Activated naive CD4-positive, alpha-beta T cell treated with anti-CD3 and anti-CD28 coated beads, Interleukin-2, amount 50 U/mL, for 16 hours (primary cell): ENCODE measurements at regions not wholly inside any gene's neighbourhood (a gene's known extent, or its start where the extent isn't known, plus 50 kb on each side); places are given as distances from the start of the nearest gene placed in this dataset.
"Not testable (repeated sequence)": the region's sequence is repeated elsewhere in the genome, so short reads cannot be mapped to it uniquely, and the experiment has no call there.

ENCODE experiments used
- DNase-seq: peaks from one replicate; pipeline ENCODE4 v3.0.0-alpha.2; 2020

GRCh38 chr18:70961939-70962338 is 673.1 kb downstream of the SOCS6 start:
- no peak for DNase-seq

GRCh38 chr18:70956554-70956953 is 667.7 kb downstream of the SOCS6 start:
- no peak for DNase-seq

- DNase-seq, result no peak
These were observed 647.3 kb downstream of the SOCS6 start for GRCh38 chr18:70936160-70936559.

GRCh38 chr18:70931942-70932814 is 643.3 kb downstream of the SOCS6 start:
- DNase-seq, result no peak

- DNase-seq, result no peak
These were observed 632.1 kb downstream of the SOCS6 start for GRCh38 chr18:70920840-70921374.

GRCh38 chr18:70907673-70908072 is 618.8 kb downstream of the SOCS6 start:
- no peak for DNase-seq

- DNase-seq, result no peak
These were observed 603.5 kb downstream of the SOCS6 start for GRCh38 chr18:70892381-70892780.

GRCh38 chr18:70870292-70870691 is 581.4 kb downstream of the SOCS6 start:
- DNase-seq, result no peak

GRCh38 chr18:70848329-70848728 is 559.5 kb downstream of the SOCS6 start:
- no peak for DNase-seq

GRCh38 chr18:70840649-70841048 is 551.8 kb downstream of the SOCS6 start:
- DNase-seq, result no peak

GRCh38 chr18:70827632-70828031 is 538.8 kb downstream of the SOCS6 start:
- DNase-seq, result no peak

GRCh38 chr18:70826571-70826970 is 537.7 kb downstream of the SOCS6 start:
- DNase-seq, result no peak

GRCh38 chr18:70822691-70823090 is 533.8 kb downstream of the SOCS6 start:
- no peak for DNase-seq

GRCh38 chr18:70822117-70822516 is 533.3 kb downstream of the SOCS6 start:
- DNase-seq, result no peak

- DNase-seq, result no peak
These were observed 519.7 kb downstream of the SOCS6 start for GRCh38 chr18:70808481-70809056.

- peak; percentile 67 for DNase-seq
These were observed 493.1 kb downstream of the SOCS6 start for GRCh38 chr18:70781860-70782453.

- not testable (repeated sequence) for DNase-seq
These were observed 477.4 kb downstream of the SOCS6 start for GRCh38 chr18:70766254-70766653.

GRCh38 chr18:70762812-70763211 is 474.0 kb downstream of the SOCS6 start:
- DNase-seq, result no peak

GRCh38 chr18:70758780-70759179 is 469.9 kb downstream of the SOCS6 start:
- DNase-seq, result no peak

- no peak for DNase-seq
These were observed 465.6 kb downstream of the SOCS6 start for GRCh38 chr18:70754486-70754885.

GRCh38 chr18:70732916-70733315 is 444.1 kb downstream of the SOCS6 start:
- DNase-seq, result no peak

- DNase-seq, result no peak
These were observed 443.3 kb downstream of the SOCS6 start for GRCh38 chr18:70732188-70732587.

- DNase-seq, result no peak
These were observed 431.8 kb downstream of the SOCS6 start for GRCh38 chr18:70720607-70721006.

GRCh38 chr18:70709720-70710119 is 420.9 kb downstream of the SOCS6 start:
- no peak for DNase-seq
